Muscle layer of duodenum (tissue), 2 donors: ENCODE measurements at regions not wholly inside any gene's neighbourhood (a gene's known extent, or its start where the extent isn't known, plus 50 kb on each side); places are given as distances from the start of the nearest gene placed in this dataset.

ENCODE experiments used
- H3K27ac ChIP-seq: one replicate; pipeline ENCODE4 v1.7.0; 2013; ENCODE audit warnings: mild to moderate bottlenecking, low read length
- H3K27me3 ChIP-seq: one replicate; pipeline ENCODE4 v1.7.0; 2013; ENCODE audit warnings: low read depth, mild to moderate bottlenecking, control low read depth, low read length
- H3K36me3 ChIP-seq, 2 donors: one replicate each; pipeline ENCODE4 v1.7.0; 2013; ENCODE audit warnings: low read length in 2 of 2, control low read depth in 1 of 2, mild to moderate bottlenecking in 1 of 2; ENCODE audit not compliant: insufficient read depth in 2 of 2, control insufficient read depth in 1 of 2
- H3K4me1 ChIP-seq, 2 donors: one replicate each; pipeline ENCODE4 v1.7.0; 2013; ENCODE audit warnings: low read length in 2 of 2, mild to moderate bottlenecking in 2 of 2, control low read depth in 1 of 2, moderate library complexity in 1 of 2; ENCODE audit not compliant: insufficient read depth in 2 of 2, control insufficient read depth in 1 of 2
- H3K4me3 ChIP-seq, 2 donors: one replicate each; pipeline ENCODE4 v1.7.0; 2013; ENCODE audit warnings: low read length in 2 of 2, low read depth in 1 of 2, mild to moderate bottlenecking in 1 of 2
- H3K9me3 ChIP-seq, 2 donors: one replicate each; pipeline ENCODE4 v1.7.0; 2013; ENCODE audit warnings: low read length in 2 of 2, control low read depth in 1 of 2, mild to moderate bottlenecking in 1 of 2; ENCODE audit not compliant: control insufficient read depth in 1 of 2
- donor health status: healthy.

- H3K4me3 ChIP-seq = no peak overlapping the region
- H3K27me3 ChIP-seq = no peaks in the 10 kb centered on the region
- no peak overlapping the region for H3K27ac ChIP-seq
- no peaks in the 10 kb centered on the region for H3K9me3 ChIP-seq
- H3K36me3 ChIP-seq = no peaks in the 10 kb centered on the region
- H3K4me1 ChIP-seq = no peaks in the 10 kb centered on the region
Observed at GRCh38 chr4:60822986-60823385, 377.1 kb upstream of the ADGRL3 start.

- no peaks in the 10 kb centered on the region for H3K9me3 ChIP-seq
- H3K4me1 ChIP-seq = no peaks in the 10 kb centered on the region
- H3K36me3 ChIP-seq = no peaks in the 10 kb centered on the region
- H3K4me3 ChIP-seq = no peak overlapping the region
- no peaks in the 10 kb centered on the region for H3K27me3 ChIP-seq
- H3K27ac ChIP-seq = no peak overlapping the region
Observed at GRCh38 chr4:60840020-60840419, 360.1 kb upstream of the ADGRL3 start.

GRCh38 chr4:60846678-60847077 lies 353.4 kb upstream of the ADGRL3 start:
- H3K27me3 ChIP-seq = no peaks in the 10 kb centered on the region
- no peaks in the 10 kb centered on the region for H3K4me1 ChIP-seq
- H3K9me3 ChIP-seq = no peaks in the 10 kb centered on the region
- H3K4me3 ChIP-seq = no peak overlapping the region
- H3K36me3 ChIP-seq = no peaks in the 10 kb centered on the region
- no peak overlapping the region for H3K27ac ChIP-seq

- Histone ChIP-seq H3K27me3 (no peaks in the 10 kb centered on the region), H3K9me3 (no peaks in the 10 kb centered on the region), H3K27ac (no peak overlapping the region), H3K36me3 (no peaks in the 10 kb centered on the region), H3K4me3 (no peak overlapping the region), H3K4me1 (no peaks in the 10 kb centered on the region)
Observed at GRCh38 chr4:60847614-60848013, 352.5 kb upstream of the ADGRL3 start.

GRCh38 chr4:60857130-60857753 lies 342.9 kb upstream of the ADGRL3 start:
- Histone ChIP-seq H3K27me3 (no peaks in the 10 kb centered on the region), H3K4me1 (no peaks in the 10 kb centered on the region), H3K36me3 (no peaks in the 10 kb centered on the region), H3K27ac (no peak overlapping the region), H3K4me3 (no peak overlapping the region), H3K9me3 (no peaks in the 10 kb centered on the region)

GRCh38 chr4:60863442-60863841 lies 336.7 kb upstream of the ADGRL3 start:
- H3K36me3 ChIP-seq = no peaks in the 10 kb centered on the region
- H3K27me3 ChIP-seq = no peaks in the 10 kb centered on the region
- no peak overlapping the region for H3K27ac ChIP-seq
- no peaks in the 10 kb centered on the region for H3K4me1 ChIP-seq
- H3K9me3 ChIP-seq = no peaks in the 10 kb centered on the region
- no peak overlapping the region for H3K4me3 ChIP-seq

GRCh38 chr4:60865273-60865672 lies 334.9 kb upstream of the ADGRL3 start:
- no peaks in the 10 kb centered on the region for H3K4me1 ChIP-seq
- no peaks in the 10 kb centered on the region for H3K9me3 ChIP-seq
- no peak overlapping the region for H3K27ac ChIP-seq
- no peaks in the 10 kb centered on the region for H3K36me3 ChIP-seq
- H3K4me3 ChIP-seq = no peak overlapping the region
- no peaks in the 10 kb centered on the region for H3K27me3 ChIP-seq

GRCh38 chr4:60868232-60868960 lies 331.7 kb upstream of the ADGRL3 start:
- H3K4me3 ChIP-seq = no peak overlapping the region
- no peak overlapping the region for H3K27ac ChIP-seq
- H3K4me1 ChIP-seq = no peaks in the 10 kb centered on the region
- H3K27me3 ChIP-seq = no peaks in the 10 kb centered on the region
- no peaks in the 10 kb centered on the region for H3K9me3 ChIP-seq
- H3K36me3 ChIP-seq = no peaks in the 10 kb centered on the region

- Histone ChIP-seq H3K4me1 (no peaks in the 10 kb centered on the region), H3K9me3 (peaks cover 0 to 8% of the 10 kb centered on the region in 2 donors), H3K36me3 (no peaks in the 10 kb centered on the region), H3K27ac (no peak overlapping the region), H3K4me3 (no peak overlapping the region), H3K27me3 (no peaks in the 10 kb centered on the region)
Observed at GRCh38 chr4:60879135-60879701, 320.9 kb upstream of the ADGRL3 start.

GRCh38 chr4:60884587-60884986 lies 315.5 kb upstream of the ADGRL3 start:
- no peaks in the 10 kb centered on the region for H3K27me3 ChIP-seq
- H3K36me3 ChIP-seq = no peaks in the 10 kb centered on the region
- H3K27ac ChIP-seq = no peak overlapping the region
- no peaks in the 10 kb centered on the region for H3K4me1 ChIP-seq
- peak overlapping the region in 1 of 2 donors; percentile 2 for H3K4me3 ChIP-seq
- H3K9me3 ChIP-seq = peaks cover 0 to under 1% of the 10 kb centered on the region in 2 donors

- peak overlapping the region in 1 of 2 donors; percentile 2 for H3K4me3 ChIP-seq
- H3K27ac ChIP-seq = no peak overlapping the region
- H3K36me3 ChIP-seq = no peaks in the 10 kb centered on the region
- H3K27me3 ChIP-seq = no peaks in the 10 kb centered on the region
- no peaks in the 10 kb centered on the region for H3K4me1 ChIP-seq
- H3K9me3 ChIP-seq = no peaks in the 10 kb centered on the region
Observed at GRCh38 chr4:60885011-60885410, 315.1 kb upstream of the ADGRL3 start.
